Gastroesophageal sphincter (tissue), 4 donors: ENCODE measurements at regions not wholly inside any gene's neighbourhood (a gene's known extent, or its start where the extent isn't known, plus 50 kb on each side); places are given as distances from the start of the nearest gene placed in this dataset.

Experiments
- ATAC-seq: fragments of 150-250 bp; one replicate; pipeline ENCODE4 v1.9.1; 2016; ENCODE audit warnings: mild to moderate bottlenecking, moderate library complexity
- H3K27ac ChIP-seq, 4 donors: fragments of 200-600 bp; sonication (generic) in 3 of 4; 1 replicate in 3 of 4; 2 replicates in 1 of 4; pipeline ENCODE4 v1.5.1; 2016 to 2019
- H3K27me3 ChIP-seq: fragments of 200-600 bp; sonication (generic); one replicate; pipeline ENCODE4 v1.5.1; 2019
- H3K36me3 ChIP-seq, 2 donors: fragments of 200-600 bp; sonication (generic); one replicate each; pipeline ENCODE4 v1.5.1; 2019; ENCODE audit warnings: control low read depth in 1 of 2
- H3K4me1 ChIP-seq, 3 donors: fragments of 200-600 bp; sonication (generic); 1 replicate in 2 of 3; 2 replicates in 1 of 3; pipeline ENCODE4 v1.5.1; 2016 to 2019; ENCODE audit warnings: control low read depth in 2 of 3
- H3K4me3 ChIP-seq, 2 donors: fragments of 200-600 bp; sonication (generic); one replicate each; pipeline ENCODE4 v1.5.1; 2019; ENCODE audit warnings: mild to moderate bottlenecking in 1 of 2, moderate library complexity in 1 of 2
- H3K9me3 ChIP-seq, 3 donors: fragments of 200-600 bp; sonication (generic); one replicate each; pipeline ENCODE4 v1.5.1; 2017 to 2019; ENCODE audit warnings: control low read depth in 2 of 3
- EP300 ChIP-seq: sonication (generic); formaldehyde crosslinking; IDR thresholded peaks from one replicate; pipeline ENCODE4 v1.6.1; 2017; ENCODE audit warnings: antibody characterized with exemption, mild to moderate bottlenecking
- POLR2A ChIP-seq, 2 donors: fragments of 450-650 bp; IDR thresholded peaks; one replicate each; pipeline ENCODE4 v1.6.1; 2017; ENCODE audit warnings: antibody characterized with exemption in 2 of 2, mild to moderate bottlenecking in 2 of 2, moderate library complexity in 1 of 2
- POLR2AphosphoS5 ChIP-seq: sonication (generic); formaldehyde crosslinking; IDR thresholded peaks from one replicate; pipeline ENCODE4 v1.6.1; 2017; ENCODE audit warnings: antibody characterized with exemption
- WGBS, 2 donors: methylation state at CpG; one replicate each; pipeline ENCODE4 v1.1.5; 2018; ENCODE audit warnings: low coverage in 1 of 2; 5-methylcytosine and 5-hydroxymethylcytosine counted together
- TF ChIP-seq, protein P1 (sequence below), 4 experiments: fragments of 200-600 bp in 2 of 4; fragments of 450-650 bp in 2 of 4; sonication (generic) in 1 of 4; IDR thresholded peaks; one replicate each; pipeline ENCODE4 v1.5.1; 2017 to 2019; ENCODE audit warnings: antibody characterized with exemption in 4 of 4, mild to moderate bottlenecking in 2 of 4, moderate library complexity in 2 of 4

DNA sequence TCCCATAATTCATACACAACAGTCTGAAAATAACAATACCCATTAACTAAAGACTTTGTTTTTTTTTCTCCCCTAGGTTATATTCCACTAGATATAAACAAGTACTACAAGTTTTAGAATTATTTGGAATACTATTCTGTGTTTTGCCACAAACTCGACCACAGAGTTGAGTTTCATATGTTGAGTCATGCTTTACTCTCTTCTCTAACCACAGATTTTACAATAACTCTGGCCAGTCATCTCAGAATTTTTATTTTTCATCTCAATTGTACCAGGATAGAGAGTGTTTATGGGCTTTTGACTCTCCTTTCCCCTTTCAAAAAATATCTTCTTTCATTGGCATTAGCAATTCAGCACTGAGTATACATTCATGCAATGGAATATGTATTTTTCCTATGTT lies 348.7 kb upstream of the GALNT5 start:
- H3K4me3 ChIP-seq = no peak overlapping the region
- no peaks in the 10 kb centered on the region for H3K4me1 ChIP-seq
- H3K27ac ChIP-seq = no peak overlapping the region
- no peak for ATAC-seq
- no peak for TF ChIP-seq POLR2AphosphoS5
- no peak for TF ChIP-seq EP300
- TF ChIP-seq, protein P1, sequence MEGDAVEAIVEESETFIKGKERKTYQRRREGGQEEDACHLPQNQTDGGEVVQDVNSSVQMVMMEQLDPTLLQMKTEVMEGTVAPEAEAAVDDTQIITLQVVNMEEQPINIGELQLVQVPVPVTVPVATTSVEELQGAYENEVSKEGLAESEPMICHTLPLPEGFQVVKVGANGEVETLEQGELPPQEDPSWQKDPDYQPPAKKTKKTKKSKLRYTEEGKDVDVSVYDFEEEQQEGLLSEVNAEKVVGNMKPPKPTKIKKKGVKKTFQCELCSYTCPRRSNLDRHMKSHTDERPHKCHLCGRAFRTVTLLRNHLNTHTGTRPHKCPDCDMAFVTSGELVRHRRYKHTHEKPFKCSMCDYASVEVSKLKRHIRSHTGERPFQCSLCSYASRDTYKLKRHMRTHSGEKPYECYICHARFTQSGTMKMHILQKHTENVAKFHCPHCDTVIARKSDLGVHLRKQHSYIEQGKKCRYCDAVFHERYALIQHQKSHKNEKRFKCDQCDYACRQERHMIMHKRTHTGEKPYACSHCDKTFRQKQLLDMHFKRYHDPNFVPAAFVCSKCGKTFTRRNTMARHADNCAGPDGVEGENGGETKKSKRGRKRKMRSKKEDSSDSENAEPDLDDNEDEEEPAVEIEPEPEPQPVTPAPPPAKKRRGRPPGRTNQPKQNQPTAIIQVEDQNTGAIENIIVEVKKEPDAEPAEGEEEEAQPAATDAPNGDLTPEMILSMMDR (IDR thresholded peaks at IDR 0.05) = no peak
- no peak for TF ChIP-seq POLR2A (IDR thresholded peaks at IDR 0.05)
- no peaks in the 10 kb centered on the region for H3K36me3 ChIP-seq
- no peaks in the 10 kb centered on the region for H3K27me3 ChIP-seq
- H3K9me3 ChIP-seq = no peaks in the 10 kb centered on the region
- 25 to 50% methylated on average over 1 of the region's 1 CpG for WGBS, 2 donors

DNA sequence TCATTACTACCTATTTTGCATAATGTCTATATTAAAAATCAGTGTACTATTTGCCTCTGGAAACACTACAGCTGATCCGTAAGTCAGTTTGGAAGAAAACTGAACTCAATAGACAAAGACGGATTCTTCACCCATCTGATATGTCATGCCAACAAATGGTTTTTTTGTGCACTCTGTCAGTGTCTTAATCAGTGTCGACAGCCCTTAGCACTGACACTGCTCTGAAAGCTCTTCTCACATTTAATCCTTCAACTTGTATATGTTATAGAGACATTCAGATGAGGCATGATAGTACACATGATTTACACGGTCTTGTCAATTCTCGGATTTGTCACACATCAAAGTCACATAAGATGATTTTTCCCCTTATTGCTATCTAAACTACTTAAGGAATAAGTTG lies 347.5 kb upstream of the GALNT5 start:
- Histone ChIP-seq H3K4me1 (no peaks in the 10 kb centered on the region), H3K27me3 (no peaks in the 10 kb centered on the region), H3K4me3 (no peak overlapping the region), H3K9me3 (no peaks in the 10 kb centered on the region), H3K27ac (no peak overlapping the region), H3K36me3 (no peaks in the 10 kb centered on the region)
- WGBS, 2 donors = 31 to 51% methylated on average over 5 of the region's 5 CpGs
- no peak for ATAC-seq
- TF ChIP-seq, protein P1 (IDR thresholded peaks at IDR 0.05) = no peak
- no peak for TF ChIP-seq EP300
- TF ChIP-seq POLR2A (IDR thresholded peaks at IDR 0.05) = no peak
- no peak for TF ChIP-seq POLR2AphosphoS5

DNA sequence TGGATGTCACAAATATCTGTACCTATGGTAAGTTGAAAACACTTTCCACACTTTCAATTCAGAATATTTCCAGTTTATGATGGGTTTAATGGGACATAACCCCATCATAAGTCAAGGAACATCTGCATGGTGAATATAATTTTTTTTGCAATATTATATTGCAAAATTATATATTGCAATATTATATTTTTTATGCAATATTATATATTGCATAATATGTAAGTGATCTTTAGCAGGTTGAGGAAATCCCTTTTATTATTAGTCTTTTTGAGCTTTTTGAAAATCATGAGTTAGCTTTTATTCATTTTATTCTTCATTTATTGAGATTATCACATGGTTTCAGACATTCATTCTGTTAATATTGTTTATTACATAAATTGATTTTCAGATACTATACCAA lies 342.2 kb upstream of the GALNT5 start:
- Histone ChIP-seq H3K36me3 (no peaks in the 10 kb centered on the region), H3K27ac (no peak overlapping the region), H3K9me3 (peaks cover 0 to 11% (median 0%) of the 10 kb centered on the region in 3 donors), H3K4me1 (no peaks in the 10 kb centered on the region), H3K27me3 (no peaks in the 10 kb centered on the region), H3K4me3 (no peak overlapping the region)
- ATAC-seq = no peak
- TF ChIP-seq, protein P1 (IDR thresholded peaks at IDR 0.05) = no peak
- TF ChIP-seq POLR2A (IDR thresholded peaks at IDR 0.05) (no peak), POLR2AphosphoS5 (no peak), EP300 (no peak)

DNA sequence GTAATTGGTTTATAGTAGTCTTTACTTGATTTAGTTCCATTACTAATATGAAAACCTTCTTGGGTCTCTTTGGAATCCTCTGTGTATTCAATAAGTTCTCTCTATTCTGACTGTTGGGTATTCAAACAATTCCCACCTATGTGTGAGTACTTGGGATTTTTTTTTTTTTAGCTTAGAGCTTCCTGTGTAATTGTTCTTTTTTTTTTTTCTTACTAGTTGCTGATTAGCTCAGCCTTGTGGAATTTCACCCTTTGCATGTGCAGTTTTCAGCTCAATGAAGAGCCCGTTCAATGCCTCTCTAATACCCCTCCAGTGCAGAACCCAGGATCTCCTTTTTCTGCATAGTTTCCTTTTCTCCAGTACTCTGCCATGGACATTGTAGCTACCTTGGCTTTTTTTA lies 339.1 kb upstream of the GALNT5 start:
- no peak for ATAC-seq
- Histone ChIP-seq H3K4me1 (no peaks in the 10 kb centered on the region), H3K36me3 (no peaks in the 10 kb centered on the region), H3K9me3 (peaks cover 0 to 11% (median 0%) of the 10 kb centered on the region in 3 donors), H3K4me3 (no peak overlapping the region), H3K27me3 (no peaks in the 10 kb centered on the region), H3K27ac (no peak overlapping the region)
- TF ChIP-seq EP300 = no peak
- TF ChIP-seq POLR2AphosphoS5 = no peak
- no peak for TF ChIP-seq POLR2A (IDR thresholded peaks at IDR 0.05)
- TF ChIP-seq, protein P1 (IDR thresholded peaks at IDR 0.05) = no peak
- 60% methylated on average over 1 of the region's 1 CpG for WGBS, 2 donors

DNA sequence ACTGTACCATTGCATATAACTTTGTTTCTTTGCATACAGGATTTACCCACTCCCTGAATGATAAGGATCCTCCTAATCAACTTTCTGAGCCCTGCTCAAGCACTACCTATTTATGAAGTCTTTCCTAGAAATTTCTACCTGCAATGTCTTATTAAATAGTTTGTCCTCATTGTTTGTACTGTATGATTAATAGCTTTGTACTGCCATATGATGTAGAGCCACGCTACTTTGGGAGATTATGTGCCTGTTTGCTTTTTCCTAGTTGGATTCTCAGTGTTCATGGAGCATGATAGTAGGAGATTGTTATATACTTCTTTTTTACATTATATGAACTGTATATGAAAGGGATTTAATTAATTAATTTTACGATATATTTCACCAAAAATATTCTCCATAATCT lies 327.1 kb upstream of the GALNT5 start:
- TF ChIP-seq EP300 (no peak), POLR2A (IDR thresholded peaks at IDR 0.05) (no peak), POLR2AphosphoS5 (no peak)
- TF ChIP-seq, protein P1 (IDR thresholded peaks at IDR 0.05) = no peak
- Histone ChIP-seq H3K36me3 (no peaks in the 10 kb centered on the region), H3K27ac (no peak overlapping the region), H3K4me3 (no peak overlapping the region), H3K27me3 (no peaks in the 10 kb centered on the region), H3K9me3 (no peaks in the 10 kb centered on the region), H3K4me1 (no peaks in the 10 kb centered on the region)
- no peak for ATAC-seq
- 49 to 90% methylated on average over 2 of the region's 2 CpGs for WGBS, 2 donors
